ENCODE measurements at regions not wholly inside any gene's neighbourhood (a gene's known extent, or its start where the extent isn't known, plus 50 kb on each side); places are given as distances from the start of the nearest gene placed in this dataset.

DNA sequence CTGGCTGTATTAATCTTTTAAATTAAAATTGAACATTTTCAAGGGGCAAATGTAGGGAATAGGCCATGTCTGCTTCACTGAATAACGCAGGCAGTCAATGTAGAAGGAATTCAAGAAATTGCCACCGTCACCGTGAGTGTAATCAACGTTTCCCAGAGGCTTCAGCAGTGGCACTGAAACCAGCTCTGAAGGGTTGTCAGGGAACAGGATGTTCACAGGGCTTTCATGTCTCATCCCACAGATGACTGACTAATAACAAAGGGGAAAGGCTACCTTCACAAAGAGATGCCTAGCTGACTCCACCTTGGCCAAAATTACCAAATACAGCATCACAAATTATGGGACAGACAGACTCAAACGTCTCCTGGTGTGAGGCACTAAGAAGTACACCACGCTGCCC, 70.4 kb upstream of the SIMC1 start:
- TF ChIP-seq, protein P1, sequence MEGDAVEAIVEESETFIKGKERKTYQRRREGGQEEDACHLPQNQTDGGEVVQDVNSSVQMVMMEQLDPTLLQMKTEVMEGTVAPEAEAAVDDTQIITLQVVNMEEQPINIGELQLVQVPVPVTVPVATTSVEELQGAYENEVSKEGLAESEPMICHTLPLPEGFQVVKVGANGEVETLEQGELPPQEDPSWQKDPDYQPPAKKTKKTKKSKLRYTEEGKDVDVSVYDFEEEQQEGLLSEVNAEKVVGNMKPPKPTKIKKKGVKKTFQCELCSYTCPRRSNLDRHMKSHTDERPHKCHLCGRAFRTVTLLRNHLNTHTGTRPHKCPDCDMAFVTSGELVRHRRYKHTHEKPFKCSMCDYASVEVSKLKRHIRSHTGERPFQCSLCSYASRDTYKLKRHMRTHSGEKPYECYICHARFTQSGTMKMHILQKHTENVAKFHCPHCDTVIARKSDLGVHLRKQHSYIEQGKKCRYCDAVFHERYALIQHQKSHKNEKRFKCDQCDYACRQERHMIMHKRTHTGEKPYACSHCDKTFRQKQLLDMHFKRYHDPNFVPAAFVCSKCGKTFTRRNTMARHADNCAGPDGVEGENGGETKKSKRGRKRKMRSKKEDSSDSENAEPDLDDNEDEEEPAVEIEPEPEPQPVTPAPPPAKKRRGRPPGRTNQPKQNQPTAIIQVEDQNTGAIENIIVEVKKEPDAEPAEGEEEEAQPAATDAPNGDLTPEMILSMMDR (IDR thresholded peaks at IDR 0.05) = no peak
- no peak for TF ChIP-seq POLR2A (IDR thresholded peaks at IDR 0.05)

Data from Peyer's patch (tissue), 4 donors.